Stimulated activated CD4-positive, alpha-beta T cell treated with anti-CD3 and anti-CD28 coated beads, Interleukin-12 subunit alpha, Interleukin-12 subunit beta, amount 100 ng/mL, for 48 hours (primary cell): ENCODE measurements at regions not wholly inside any gene's neighbourhood (a gene's known extent, or its start where the extent isn't known, plus 50 kb on each side); places are given as distances from the start of the nearest gene placed in this dataset.

Experiments used
- DNase-seq, 3 donors: peaks; one replicate each; pipeline ENCODE4 v3.0.0-alpha.2; 2020; ENCODE audit warnings: low read depth in 2 of 3, low spot score in 1 of 3

- no peak for DNase-seq
These were observed 356.6 kb downstream of the CXXC4 start for GRCh38 chr4:104138116-104138515.

- DNase-seq: no peak
These were observed 365.5 kb downstream of the CXXC4 start for GRCh38 chr4:104129243-104129642.

- DNase-seq: no peak
These were observed 365.9 kb downstream of the CXXC4 start for GRCh38 chr4:104128850-104129213.

- no peak for DNase-seq
These were observed 366.5 kb downstream of the CXXC4 start for GRCh38 chr4:104128031-104128849.

- DNase-seq: no peak
These were observed 371.7 kb downstream of the CXXC4 start for GRCh38 chr4:104123021-104123420.

- DNase-seq: no peak
These were observed 376.9 kb downstream of the CXXC4 start for GRCh38 chr4:104117776-104118175.

- no peak for DNase-seq
These were observed 380.8 kb downstream of the CXXC4 start for GRCh38 chr4:104113850-104114249.

GRCh38 chr4:104099141-104099540 is 379.4 kb upstream of the TACR3 start:
- DNase-seq: no peak

- no peak for DNase-seq
These were observed 373.5 kb upstream of the TACR3 start for GRCh38 chr4:104093247-104093646.

GRCh38 chr4:104073229-104073628 is 353.4 kb upstream of the TACR3 start:
- DNase-seq: no peak

- DNase-seq: no peak
These were observed 346.7 kb upstream of the TACR3 start for GRCh38 chr4:104066533-104066932.

- DNase-seq: no peak
These were observed 345.1 kb upstream of the TACR3 start for GRCh38 chr4:104064646-104065577.

GRCh38 chr4:104063341-104063740 is 343.6 kb upstream of the TACR3 start:
- DNase-seq: no peak

- DNase-seq: no peak
These were observed 324.6 kb upstream of the TACR3 start for GRCh38 chr4:104044369-104044768.

- no peak for DNase-seq
These were observed 313.1 kb upstream of the TACR3 start for GRCh38 chr4:104032896-104033295.

- no peak for DNase-seq
These were observed 305.5 kb upstream of the TACR3 start for GRCh38 chr4:104025251-104025650.

GRCh38 chr4:104022831-104023230 is 303.0 kb upstream of the TACR3 start:
- DNase-seq: no peak

- no peak for DNase-seq
These were observed 302.4 kb upstream of the TACR3 start for GRCh38 chr4:104022226-104022625.

- DNase-seq: no peak
These were observed 300.9 kb upstream of the TACR3 start for GRCh38 chr4:104020641-104021040.

GRCh38 chr4:104017213-104017612 is 297.4 kb upstream of the TACR3 start:
- DNase-seq: no peak

GRCh38 chr4:104015680-104016079 is 295.9 kb upstream of the TACR3 start:
- DNase-seq: no peak

GRCh38 chr4:104010722-104011121 is 290.9 kb upstream of the TACR3 start:
- no peak for DNase-seq
